SJSA1 (cell line): ENCODE measurements at regions not wholly inside any gene's neighbourhood (a gene's known extent, or its start where the extent isn't known, plus 50 kb on each side); places are given as distances from the start of the nearest gene placed in this dataset.
A peak's percentile ranks its signal among the peaks of the same experiment; 100 is the strongest.

Experiments
- DNase-seq, 2 experiments: peaks; one replicate each; pipeline ENCODE4 v3.0.0-alpha.2; 2015 to 2020; ENCODE audit warnings: low spot score in 2 of 2, low read depth in 1 of 2
- H3K27ac ChIP-seq: fragments of 250-450 bp; sonication (Bioruptor Pico); 2 replicates; pipeline ENCODE4 v1.5.1; 2020; ENCODE audit warnings: mild to moderate bottlenecking, moderate library complexity
- H3K27me3 ChIP-seq: fragments of 250-450 bp; sonication (Bioruptor Pico); replicated peaks from 2 replicates; pipeline ENCODE4 v1.5.1; 2020; ENCODE audit warnings: mild to moderate bottlenecking, moderate library complexity
- H3K36me3 ChIP-seq: fragments of 250-450 bp; sonication (Bioruptor Pico); 2 replicates; pipeline ENCODE4 v1.5.1; 2020; ENCODE audit warnings: mild to moderate bottlenecking
- H3K4me1 ChIP-seq: fragments of 250-450 bp; sonication (Bioruptor Pico); replicated peaks from 2 replicates; pipeline ENCODE4 v1.6.1; 2021; ENCODE audit warnings: mild to moderate bottlenecking
- H3K4me3 ChIP-seq: fragments of 250-450 bp; sonication (Bioruptor Pico); 2 replicates; pipeline ENCODE4 v1.5.1; 2020; ENCODE audit warnings: mild to moderate bottlenecking
- H3K9me3 ChIP-seq: fragments of 250-450 bp; sonication (Bioruptor Pico); replicated peaks from 2 replicates; pipeline ENCODE4 v1.5.1; 2020; ENCODE audit warnings: mild to moderate bottlenecking

GRCh38 chr17:13074026-13074425 lies 56.2 kb upstream of the ELAC2 start:
- no peaks in the 10 kb centered on the region for H3K36me3 ChIP-seq

GRCh38 chr17:13073018-13073417 lies 55.2 kb upstream of the ELAC2 start:
- DNase-seq: no peak
- peaks cover 9% of the 10 kb centered on the region for H3K4me1 ChIP-seq
- H3K4me3 ChIP-seq: no peak overlapping the region
- H3K9me3 ChIP-seq: no peaks in the 10 kb centered on the region
- no peaks in the 10 kb centered on the region for H3K36me3 ChIP-seq
- no peaks in the 10 kb centered on the region for H3K27me3 ChIP-seq
- no peak overlapping the region for H3K27ac ChIP-seq

More at GRCh38 chr17:13074026-13074425, 56.2 kb upstream of the ELAC2 start:
- Histone ChIP-seq H3K27ac (no peak overlapping the region), H3K4me1 (peaks cover 9% of the 10 kb centered on the region), H3K27me3 (no peaks in the 10 kb centered on the region), H3K9me3 (no peaks in the 10 kb centered on the region), H3K4me3 (no peak overlapping the region)
- peak; percentile 48 to 53 for DNase-seq

- Histone ChIP-seq H3K27me3 (no peaks in the 10 kb centered on the region), H3K4me1 (peaks cover 9% of the 10 kb centered on the region), H3K36me3 (no peaks in the 10 kb centered on the region), H3K4me3 (no peak overlapping the region), H3K9me3 (no peaks in the 10 kb centered on the region), H3K27ac (no peak overlapping the region)
- no peak for DNase-seq
Observed at GRCh38 chr17:13070732-13071131, 52.9 kb upstream of the ELAC2 start.

- no peaks in the 10 kb centered on the region for H3K9me3 ChIP-seq
- no peak overlapping the region for H3K4me3 ChIP-seq
- no peak overlapping the region for H3K27ac ChIP-seq
- no peaks in the 10 kb centered on the region for H3K4me1 ChIP-seq
- DNase-seq: no peak
- no peaks in the 10 kb centered on the region for H3K27me3 ChIP-seq
- H3K36me3 ChIP-seq: no peaks in the 10 kb centered on the region
Observed at GRCh38 chr17:13067629-13068303, 49.9 kb upstream of the ELAC2 start.
